ENCODE measurements at regions not wholly inside any gene's neighbourhood (a gene's known extent, or its start where the extent isn't known, plus 50 kb on each side); places are given as distances from the start of the nearest gene placed in this dataset.

GRCh38 chr9:126127591-126127990 lies 199.0 kb upstream of the MVB12B start:
- DNase-seq, result no peak

GRCh38 chr9:126128494-126129142 lies 198.0 kb upstream of the MVB12B start:
- no peak for DNase-seq

GRCh38 chr9:126131066-126132010 lies 195.3 kb upstream of the MVB12B start:
- no peak for DNase-seq

DNA sequence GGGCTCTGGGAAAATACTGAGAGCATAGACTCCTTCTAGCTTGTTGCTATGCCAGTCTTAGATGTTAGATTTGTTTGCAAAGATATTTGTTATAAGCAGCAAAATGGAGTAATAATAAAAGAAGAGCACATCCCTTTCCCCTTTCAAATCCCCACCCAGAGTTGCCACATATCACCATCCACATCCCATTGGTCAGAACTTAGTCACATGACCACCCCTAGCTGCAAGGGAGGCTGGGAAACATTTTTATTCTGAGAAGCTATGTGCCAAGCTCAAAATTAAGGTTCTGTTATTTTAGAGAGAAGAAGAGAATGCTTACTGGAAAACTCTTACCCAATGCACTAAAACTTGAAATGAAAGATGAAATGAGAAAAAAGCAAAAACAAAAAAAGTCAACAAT lies 193.9 kb upstream of the MVB12B start:
- no peak for DNase-seq

GRCh38 chr9:126144196-126144595 lies 182.4 kb upstream of the MVB12B start:
- no peak for DNase-seq

DNA sequence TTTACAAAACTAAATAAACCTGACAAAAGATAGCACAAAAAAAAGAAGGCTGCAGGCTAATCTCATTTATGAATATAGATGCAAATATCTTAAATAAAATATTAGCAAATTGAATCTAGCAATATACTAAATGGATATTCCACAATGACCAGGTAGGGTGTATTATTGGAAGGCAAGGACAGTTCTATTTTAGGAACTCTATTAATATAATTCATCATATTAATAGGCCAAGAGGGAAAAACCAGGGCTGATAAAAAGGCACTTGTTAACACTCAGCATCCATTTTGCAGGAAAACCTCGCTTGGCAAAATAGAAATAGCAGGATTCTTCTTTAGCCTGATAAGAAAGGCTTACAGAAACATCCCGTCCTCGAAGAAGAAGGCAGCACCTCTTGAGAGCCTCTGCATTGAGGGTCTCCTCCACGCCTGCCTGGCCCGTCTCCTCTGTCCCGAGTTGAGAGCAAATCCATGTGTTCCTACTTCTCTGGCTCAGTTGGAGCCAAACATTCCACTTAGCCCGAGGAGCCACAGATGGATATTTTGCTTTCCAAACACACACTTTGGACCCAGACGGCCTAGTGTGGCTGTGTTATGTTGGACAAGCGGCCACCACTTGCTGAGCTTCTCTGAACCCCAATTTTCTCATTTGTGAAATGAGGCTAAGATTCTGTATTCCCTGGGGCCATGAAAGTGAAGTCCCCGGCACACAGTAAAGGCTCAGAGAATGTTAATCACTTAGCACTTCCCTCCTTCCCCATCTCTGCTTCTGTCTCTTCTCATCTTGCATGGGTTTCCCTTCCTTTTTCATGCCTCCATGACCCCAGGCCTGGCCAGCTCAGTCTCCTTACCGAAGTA lies 181.8 kb upstream of the MVB12B start:
- no peak for DNase-seq

- no peak for DNase-seq
These were observed 180.8 kb upstream of the MVB12B start for GRCh38 chr9:126145887-126146253.

DNA sequence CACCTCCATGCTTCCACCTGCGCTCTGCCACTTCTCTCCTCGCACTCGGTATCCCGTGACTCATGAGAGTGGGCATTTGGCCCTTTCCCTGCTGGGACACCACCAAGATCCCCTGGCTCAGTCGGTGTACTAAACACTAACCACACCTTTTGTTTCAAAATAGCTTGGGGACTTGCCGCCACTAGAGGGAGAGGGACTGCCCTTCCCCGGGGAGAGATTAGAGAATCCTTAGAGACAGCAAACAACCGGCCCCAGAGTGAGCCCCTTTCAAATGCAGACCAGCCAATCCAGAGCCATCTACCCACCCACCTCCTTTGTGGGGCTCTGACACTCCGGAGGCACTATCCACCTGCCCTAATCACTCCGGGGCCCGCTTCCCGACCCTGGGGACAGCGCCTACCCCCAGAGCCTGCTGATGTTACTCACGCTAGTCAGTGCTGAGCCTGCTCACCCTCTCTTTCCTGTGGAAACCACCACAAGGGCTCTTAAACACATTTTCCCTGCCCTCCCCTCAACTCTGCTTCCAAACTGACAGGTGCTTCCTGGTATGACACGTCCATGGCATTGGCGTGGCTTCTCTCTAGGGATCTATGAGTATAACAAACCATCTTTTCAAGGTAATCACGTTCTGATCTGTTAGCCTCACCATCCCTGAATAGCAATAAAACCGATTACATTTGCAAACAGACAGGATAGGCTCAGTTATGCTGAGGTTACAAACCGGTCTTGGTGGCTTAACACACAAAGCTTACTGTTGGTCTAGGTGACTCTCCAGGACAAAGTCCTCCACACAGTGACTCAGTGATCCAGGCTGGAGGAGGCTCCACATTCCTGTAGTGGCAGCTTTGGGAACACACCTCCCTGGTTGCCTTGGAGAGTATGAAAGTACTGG lies 180.1 kb upstream of the MVB12B start:
- DNase-seq, result peak; percentile 28

- no peak for DNase-seq
These were observed 179.3 kb upstream of the MVB12B start for GRCh38 chr9:126147186-126147935.

GRCh38 chr9:126147936-126148870 lies 178.4 kb upstream of the MVB12B start:
- DNase-seq, result no peak

DNA sequence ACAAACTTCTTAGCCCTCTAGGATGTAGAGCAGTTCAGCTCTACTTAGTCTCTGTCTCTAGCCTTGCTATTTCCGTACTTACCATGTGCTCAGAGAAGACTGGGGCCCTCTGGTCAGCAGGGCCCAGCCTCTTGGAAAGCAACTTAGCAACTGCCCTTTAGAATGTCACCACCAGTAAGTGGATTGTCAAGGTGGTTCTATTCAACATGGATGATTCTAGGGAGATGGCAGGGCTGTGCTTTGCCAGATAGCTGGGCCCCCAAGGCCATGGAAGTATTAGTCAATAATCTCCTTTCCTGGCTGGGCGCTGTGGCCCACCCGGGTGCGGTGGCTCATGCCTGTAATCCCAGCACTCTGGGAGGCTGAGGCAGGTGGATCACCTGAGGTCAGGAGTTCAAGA lies 177.6 kb upstream of the MVB12B start:
- no peak for DNase-seq

- no peak for DNase-seq
These were observed 177.0 kb upstream of the MVB12B start for GRCh38 chr9:126149661-126150060.

- DNase-seq, result peak; percentile 68
These were observed 176.1 kb upstream of the MVB12B start for GRCh38 chr9:126150411-126151030.

DNA sequence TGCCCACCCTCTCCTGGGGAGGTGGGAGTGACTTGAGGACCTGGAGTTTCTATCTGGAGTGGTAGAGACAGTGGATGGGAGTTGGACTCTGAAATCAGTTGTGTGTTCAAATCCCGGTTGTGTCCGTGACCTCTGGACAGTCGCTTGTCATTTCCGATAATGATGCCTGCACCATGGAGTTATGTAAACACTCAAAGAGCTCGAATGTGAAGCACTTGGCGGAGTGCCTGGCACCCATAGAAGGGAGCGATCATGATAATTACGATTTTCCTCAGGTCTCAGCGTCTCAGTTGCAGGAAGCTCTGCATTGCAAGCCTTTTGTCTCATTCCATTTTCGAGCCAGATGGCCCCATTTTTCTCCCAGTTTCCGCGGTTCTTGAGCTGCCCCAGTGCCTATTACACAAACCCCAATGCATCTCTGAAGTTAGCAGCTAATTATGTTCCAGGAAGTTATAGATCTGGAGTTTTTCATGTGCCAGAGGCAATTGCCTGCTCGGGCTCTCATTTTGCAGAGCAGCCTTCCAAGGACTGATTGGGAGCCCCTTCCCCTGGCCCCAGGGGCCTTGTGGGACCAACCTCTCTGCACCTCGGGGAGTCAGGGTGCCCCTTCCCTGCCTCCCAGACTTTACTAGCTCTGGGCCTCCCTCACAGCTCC lies 175.5 kb upstream of the MVB12B start:
- peak; percentile 46 for DNase-seq

DNA sequence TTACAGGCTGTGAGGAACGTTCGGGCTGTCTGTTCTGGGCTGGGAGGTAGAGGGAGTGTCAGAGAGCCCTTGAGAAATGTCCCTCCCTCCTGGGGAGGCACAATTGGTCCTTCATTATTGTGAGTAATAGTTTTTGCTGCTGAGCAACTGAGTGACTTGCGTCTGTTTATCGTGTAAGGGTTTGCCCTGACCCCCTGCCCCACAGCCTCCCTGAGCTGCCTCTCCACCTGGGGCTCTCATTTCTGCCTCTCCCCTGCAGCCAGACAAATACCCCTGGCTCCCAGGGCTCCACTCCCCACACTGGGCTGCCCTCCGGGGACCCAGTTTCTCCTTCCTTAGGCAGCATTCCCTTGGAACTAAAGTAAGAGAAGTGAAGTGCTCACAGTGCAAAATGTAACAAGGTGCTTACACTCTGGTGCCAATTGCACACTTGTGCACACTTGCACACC lies 174.9 kb upstream of the MVB12B start:
- DNase-seq, result no peak

DNA sequence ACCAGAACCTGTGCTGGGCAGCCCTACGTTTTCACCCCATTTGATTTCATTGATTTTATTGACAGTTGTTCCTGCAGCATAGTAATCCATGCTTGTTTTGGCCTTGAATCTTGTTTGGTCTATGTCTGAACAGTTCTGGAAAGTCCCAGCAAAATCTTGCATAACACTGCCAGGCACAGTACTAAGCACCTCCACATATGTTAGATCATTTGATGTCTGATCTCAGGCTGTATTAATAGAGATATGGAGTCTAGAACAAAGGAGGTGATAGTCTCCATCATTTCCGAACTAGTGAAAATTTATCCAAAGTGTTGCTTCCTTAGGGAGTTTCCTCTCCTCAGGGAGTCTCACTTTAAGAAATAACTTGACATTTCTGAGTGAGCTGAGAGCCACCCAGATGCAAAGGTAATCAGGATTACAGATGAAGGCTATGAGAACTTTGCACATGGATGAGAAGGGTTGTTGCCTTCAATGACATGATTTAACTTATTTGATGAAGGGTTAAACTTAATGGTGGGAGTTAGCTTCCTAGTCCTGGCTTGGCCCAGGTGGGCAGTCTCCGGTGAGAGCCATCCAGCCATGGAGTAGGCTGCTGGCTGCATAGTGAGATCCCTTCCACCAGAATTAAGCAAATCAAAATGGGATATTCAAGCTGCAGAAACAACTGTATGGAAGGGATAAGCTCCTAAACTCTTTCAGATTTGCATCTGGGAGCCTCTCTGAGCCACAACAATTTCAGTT lies 173.8 kb upstream of the MVB12B start:
- DNase-seq, result no peak

DNA sequence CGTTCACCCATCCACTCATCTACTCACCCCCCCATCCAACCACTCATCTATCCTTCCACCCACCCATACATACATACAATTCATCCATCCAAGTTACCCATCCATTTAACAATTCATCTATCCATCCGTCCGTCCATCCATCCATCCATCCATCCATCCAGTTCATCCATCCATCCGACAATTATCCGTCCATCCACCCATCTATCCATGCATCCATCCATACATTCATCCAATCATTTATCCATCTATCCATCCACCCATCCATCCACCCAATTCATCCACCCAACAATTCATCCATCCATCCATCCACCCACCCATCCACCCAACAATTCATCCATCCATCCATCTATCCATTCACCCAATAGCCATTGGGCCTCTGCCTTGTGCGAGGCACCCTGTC lies 173.2 kb upstream of the MVB12B start:
- no peak for DNase-seq

- no peak for DNase-seq
These were observed 172.3 kb upstream of the MVB12B start for GRCh38 chr9:126154182-126154827.
